ENCODE measurements at regions not wholly inside any gene's neighbourhood (a gene's known extent, or its start where the extent isn't known, plus 50 kb on each side); places are given as distances from the start of the nearest gene placed in this dataset.

DNA sequence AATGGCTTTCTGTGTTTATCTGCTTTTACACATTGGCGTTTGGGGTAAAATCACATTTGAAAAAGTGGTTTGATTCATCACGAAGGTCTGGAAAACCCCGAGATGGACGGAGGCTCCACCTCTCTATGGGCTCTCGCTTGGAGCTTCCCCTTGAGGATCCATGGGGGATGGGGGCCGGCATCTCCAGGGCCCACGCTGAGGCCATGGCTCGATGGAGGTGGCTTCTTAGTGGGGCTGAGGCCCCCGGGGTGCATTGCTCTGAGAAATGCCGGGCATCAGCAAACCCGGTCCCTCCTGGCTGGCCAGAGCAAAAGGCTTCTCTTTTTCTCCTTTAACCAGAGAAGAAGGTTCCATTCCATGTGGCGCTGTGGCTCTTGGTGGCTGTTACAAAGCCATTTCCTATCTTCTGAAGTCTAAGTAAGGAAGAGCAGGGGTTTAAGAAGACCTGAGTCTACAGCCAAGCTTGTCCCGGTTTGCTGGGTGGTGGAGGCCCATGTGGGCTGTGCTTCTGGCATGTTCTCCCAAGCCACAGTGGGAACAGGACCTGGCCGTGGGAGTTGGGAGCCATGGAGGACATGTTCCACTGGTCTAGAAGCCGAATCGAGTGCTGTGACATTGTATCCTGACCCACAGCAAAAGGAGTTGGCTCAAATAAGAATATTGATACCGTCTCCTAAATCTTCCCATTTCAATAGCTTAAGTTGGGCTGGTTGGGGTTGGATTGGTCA lies 243.5 kb upstream of the PITRM1 start:
- no peak for DNase-seq (ENCODE audit: low read depth, low spot score)
- ChIA-PET POLR2A (no interaction called here), CTCF (no interaction called here)
- TF ChIP-seq, protein P1, sequence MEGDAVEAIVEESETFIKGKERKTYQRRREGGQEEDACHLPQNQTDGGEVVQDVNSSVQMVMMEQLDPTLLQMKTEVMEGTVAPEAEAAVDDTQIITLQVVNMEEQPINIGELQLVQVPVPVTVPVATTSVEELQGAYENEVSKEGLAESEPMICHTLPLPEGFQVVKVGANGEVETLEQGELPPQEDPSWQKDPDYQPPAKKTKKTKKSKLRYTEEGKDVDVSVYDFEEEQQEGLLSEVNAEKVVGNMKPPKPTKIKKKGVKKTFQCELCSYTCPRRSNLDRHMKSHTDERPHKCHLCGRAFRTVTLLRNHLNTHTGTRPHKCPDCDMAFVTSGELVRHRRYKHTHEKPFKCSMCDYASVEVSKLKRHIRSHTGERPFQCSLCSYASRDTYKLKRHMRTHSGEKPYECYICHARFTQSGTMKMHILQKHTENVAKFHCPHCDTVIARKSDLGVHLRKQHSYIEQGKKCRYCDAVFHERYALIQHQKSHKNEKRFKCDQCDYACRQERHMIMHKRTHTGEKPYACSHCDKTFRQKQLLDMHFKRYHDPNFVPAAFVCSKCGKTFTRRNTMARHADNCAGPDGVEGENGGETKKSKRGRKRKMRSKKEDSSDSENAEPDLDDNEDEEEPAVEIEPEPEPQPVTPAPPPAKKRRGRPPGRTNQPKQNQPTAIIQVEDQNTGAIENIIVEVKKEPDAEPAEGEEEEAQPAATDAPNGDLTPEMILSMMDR (IDR thresholded peaks at IDR 0.05; ENCODE audit: low read depth, low read length), result no peak
- Histone ChIP-seq H3K9me3 (ENCODE audit: control insufficient read depth, insufficient read depth, low read length) (peaks cover 15% of the 10 kb centered on the region), H3K27me3 (ENCODE audit: control insufficient read depth, insufficient read depth, low read length) (no peaks in the 10 kb centered on the region), H3K4me3 (ENCODE audit: low read depth, low read length) (no peak overlapping the region), H3K27ac (ENCODE audit: low read depth, low read length) (no peak overlapping the region)

DNA sequence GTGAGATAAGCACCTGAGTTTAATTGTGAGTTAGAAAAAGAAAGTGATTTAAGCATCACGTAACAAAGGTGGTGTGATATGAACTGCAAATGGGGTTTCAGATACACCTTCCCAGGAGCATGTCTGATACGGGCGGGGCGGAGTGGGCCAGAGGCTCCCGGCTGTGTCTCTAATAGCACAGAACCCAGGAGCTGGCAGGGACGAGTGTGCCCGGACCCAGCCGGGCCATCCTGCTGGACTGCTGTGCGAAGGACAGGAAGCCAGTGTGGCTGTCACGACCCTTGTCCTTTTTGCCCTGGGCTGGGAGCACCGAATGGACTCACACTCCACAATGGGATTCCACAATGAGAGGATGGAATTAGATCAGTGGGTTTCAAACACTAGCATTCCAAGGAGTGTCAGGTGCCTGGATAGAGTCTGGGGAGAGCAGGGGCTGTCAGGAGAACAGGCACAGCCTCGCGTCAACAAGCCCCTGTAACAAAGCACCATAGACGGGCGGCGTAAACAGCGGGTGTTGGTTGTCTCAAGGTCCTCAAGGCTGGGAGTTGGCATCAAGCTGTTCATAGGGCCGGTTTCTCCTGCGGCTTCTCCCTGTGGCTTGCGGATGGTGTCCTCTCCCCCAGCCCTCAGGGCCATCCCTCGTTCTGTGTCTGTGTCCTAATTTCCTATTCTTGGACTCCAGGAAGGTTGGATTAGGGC lies 242.6 kb upstream of the PITRM1 start:
- no peak for DNase-seq (ENCODE audit: low read depth, low spot score)
- Histone ChIP-seq H3K9me3 (ENCODE audit: control insufficient read depth, insufficient read depth, low read length) (peaks cover 16% of the 10 kb centered on the region), H3K4me3 (ENCODE audit: low read depth, low read length) (no peak overlapping the region), H3K27me3 (ENCODE audit: control insufficient read depth, insufficient read depth, low read length) (no peaks in the 10 kb centered on the region), H3K27ac (ENCODE audit: low read depth, low read length) (no peak overlapping the region)
- ChIA-PET CTCF (no interaction called here), POLR2A (no interaction called here)
- TF ChIP-seq, protein P1 (IDR thresholded peaks at IDR 0.05; ENCODE audit: low read depth, low read length), result no peak

DNA sequence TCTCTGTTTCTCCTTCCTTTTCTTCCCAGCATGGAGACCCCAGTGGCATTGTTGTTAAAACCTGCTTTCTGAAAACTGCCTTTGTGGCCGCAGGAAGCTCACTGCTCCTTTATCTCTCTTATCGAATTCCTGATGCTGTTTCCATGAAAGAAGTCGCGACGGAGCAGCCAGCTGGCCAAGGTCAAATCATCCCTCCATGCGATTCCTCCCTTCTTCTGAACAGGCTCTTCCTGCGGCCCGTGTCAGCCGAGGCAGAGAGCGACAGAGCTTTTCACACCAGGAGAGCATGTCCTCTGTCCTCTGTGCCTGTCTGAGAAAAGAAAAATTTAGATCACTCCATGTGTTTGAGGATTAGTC lies 242.1 kb upstream of the PITRM1 start:
- TF ChIP-seq, protein P1 (IDR thresholded peaks at IDR 0.05; ENCODE audit: low read depth, low read length), result no peak
- ChIA-PET CTCF (no interaction called here), POLR2A (no interaction called here)
- no peak for DNase-seq (ENCODE audit: low read depth, low spot score)
- H3K27me3 ChIP-seq (ENCODE audit: control insufficient read depth, insufficient read depth, low read length), result no peaks in the 10 kb centered on the region
- no peak overlapping the region for H3K4me3 ChIP-seq (ENCODE audit: low read depth, low read length)
- H3K9me3 ChIP-seq (ENCODE audit: control insufficient read depth, insufficient read depth, low read length), result peaks cover 16% of the 10 kb centered on the region
- no peak overlapping the region for H3K27ac ChIP-seq (ENCODE audit: low read depth, low read length)

DNA sequence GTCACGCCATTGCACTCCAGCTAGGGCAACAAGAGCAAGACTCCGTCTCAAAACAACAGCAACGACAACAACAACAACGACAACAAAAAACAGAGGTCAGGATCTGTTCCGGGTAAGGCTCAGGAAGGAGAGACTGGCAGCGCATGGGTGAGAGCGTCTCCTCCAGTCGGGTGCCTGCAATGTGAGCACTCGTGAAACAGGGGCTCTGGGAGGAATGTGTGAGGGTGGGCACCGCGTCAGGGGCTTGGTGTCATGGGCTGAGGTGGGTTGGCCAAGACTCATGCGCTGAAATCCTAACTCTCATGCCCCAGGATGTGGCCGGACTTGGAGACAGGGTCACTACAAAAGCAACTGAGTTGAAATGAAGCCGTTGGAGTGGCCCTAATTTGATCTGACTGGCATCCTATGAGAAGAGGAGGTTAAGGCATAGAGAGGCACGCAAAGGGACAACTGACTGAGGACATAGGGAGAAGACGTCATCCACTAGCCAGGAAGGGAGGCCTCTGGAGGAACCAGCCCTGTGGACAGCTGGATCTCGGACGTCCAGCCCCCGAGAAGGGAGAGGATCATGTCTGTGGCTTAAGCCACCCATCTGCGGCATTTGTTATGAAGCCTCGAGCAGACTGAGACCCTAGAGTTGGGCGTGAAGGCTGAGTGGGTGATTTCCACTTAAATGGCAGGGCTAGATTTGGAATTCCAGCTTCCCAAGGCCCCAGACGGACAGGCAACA lies 241.5 kb upstream of the PITRM1 start:
- Histone ChIP-seq H3K9me3 (ENCODE audit: control insufficient read depth, insufficient read depth, low read length) (peaks cover 16% of the 10 kb centered on the region), H3K27ac (ENCODE audit: low read depth, low read length) (no peak overlapping the region), H3K27me3 (ENCODE audit: control insufficient read depth, insufficient read depth, low read length) (no peaks in the 10 kb centered on the region), H3K4me3 (ENCODE audit: low read depth, low read length) (no peak overlapping the region)
- TF ChIP-seq, protein P1 (IDR thresholded peaks at IDR 0.05; ENCODE audit: low read depth, low read length), result no peak
- ChIA-PET POLR2A (no interaction called here), CTCF (no interaction called here)
- DNase-seq (ENCODE audit: low read depth, low spot score), result no peak

DNA sequence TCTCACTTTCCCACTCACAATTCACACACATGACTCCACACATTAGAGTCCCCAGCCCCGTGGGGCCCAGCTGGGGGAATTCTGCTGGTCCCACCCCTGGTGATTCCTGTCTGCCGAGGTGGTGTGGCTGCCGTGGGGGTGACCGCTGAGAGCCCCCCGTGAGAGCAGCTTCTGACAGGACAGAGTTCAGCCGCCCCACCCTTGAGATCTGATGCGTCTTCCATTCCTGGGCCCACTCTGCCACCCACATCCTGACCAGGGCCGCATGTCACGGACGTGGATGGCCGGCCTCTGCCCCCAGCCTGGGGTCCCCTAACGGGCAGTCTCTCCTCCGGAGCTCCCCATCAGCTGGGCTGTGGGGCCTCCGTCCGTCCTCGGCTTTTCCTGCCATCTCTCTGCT lies 240.1 kb upstream of the PITRM1 start:
- ChIA-PET POLR2A (no interaction called here), CTCF (no interaction called here)
- H3K4me3 ChIP-seq (ENCODE audit: low read depth, low read length), result no peak overlapping the region
- peaks cover 16% of the 10 kb centered on the region for H3K9me3 ChIP-seq (ENCODE audit: control insufficient read depth, insufficient read depth, low read length)
- TF ChIP-seq, protein P1 (IDR thresholded peaks at IDR 0.05; ENCODE audit: low read depth, low read length), result no peak
- H3K27ac ChIP-seq (ENCODE audit: low read depth, low read length), result no peak overlapping the region
- no peaks in the 10 kb centered on the region for H3K27me3 ChIP-seq (ENCODE audit: control insufficient read depth, insufficient read depth, low read length)
- DNase-seq (ENCODE audit: low read depth, low spot score), result no peak

Measured in AG04450 (cell line).